Gastroesophageal sphincter (tissue), 3 donors: ENCODE measurements at regions not wholly inside any gene's neighbourhood (a gene's known extent, or its start where the extent isn't known, plus 50 kb on each side); places are given as distances from the start of the nearest gene placed in this dataset.

ENCODE experiments used
- CTCF ChIP-seq, 4 experiments: fragments of 200-600 bp in 2 of 4; fragments of 450-650 bp in 2 of 4; sonication (generic) in 1 of 4; IDR thresholded peaks; one replicate each; pipeline ENCODE4 v1.5.1; 2017 to 2019; ENCODE audit warnings: antibody characterized with exemption in 4 of 4, mild to moderate bottlenecking in 2 of 4, moderate library complexity in 2 of 4
- EP300 ChIP-seq: sonication (generic); formaldehyde crosslinking; IDR thresholded peaks from one replicate; pipeline ENCODE4 v1.6.1; 2017; ENCODE audit warnings: antibody characterized with exemption, mild to moderate bottlenecking
- POLR2A ChIP-seq, 2 donors: fragments of 450-650 bp; IDR thresholded peaks; one replicate each; pipeline ENCODE4 v1.6.1; 2017; ENCODE audit warnings: antibody characterized with exemption in 2 of 2, mild to moderate bottlenecking in 2 of 2, moderate library complexity in 1 of 2
- POLR2AphosphoS5 ChIP-seq: sonication (generic); formaldehyde crosslinking; IDR thresholded peaks from one replicate; pipeline ENCODE4 v1.6.1; 2017; ENCODE audit warnings: antibody characterized with exemption

GRCh38 chr5:156120777-156121176, 206.2 kb upstream of the SGCD start:
- TF ChIP-seq CTCF (IDR thresholded peaks at IDR 0.05): no peak
- TF ChIP-seq EP300: no peak
- no peak for TF ChIP-seq POLR2A (IDR thresholded peaks at IDR 0.05)
- TF ChIP-seq POLR2AphosphoS5: no peak
